ENCODE measurements at regions not wholly inside any gene's neighbourhood (a gene's known extent, or its start where the extent isn't known, plus 50 kb on each side); places are given as distances from the start of the nearest gene placed in this dataset.

DNA sequence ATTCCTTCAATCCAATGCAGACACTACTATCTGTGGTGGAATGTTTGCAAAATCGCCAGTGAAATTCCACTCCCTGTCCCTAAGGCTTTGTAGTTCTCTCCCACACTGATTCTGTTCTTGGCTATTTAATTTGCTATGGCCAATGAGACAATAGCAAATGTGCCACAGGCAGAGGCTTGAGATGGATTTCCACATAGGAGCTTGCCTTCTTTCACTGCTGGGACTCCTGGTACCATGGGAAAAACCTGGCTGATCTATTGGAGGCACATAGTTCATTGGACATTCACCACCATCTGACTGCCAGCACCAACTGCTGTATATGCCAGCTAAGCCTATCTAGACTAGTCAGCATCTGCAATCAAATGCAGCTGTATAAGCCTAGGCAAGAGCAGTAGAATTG lies 103.8 kb downstream of the NR1D2 start:
- no peak for TF ChIP-seq CTCF (IDR thresholded peaks at IDR 0.05 in 2 of 3, conservative IDR thresholded peaks at IDR 0.05 in 1 of 3; ENCODE audit: borderline replicate concordance in 1 of 3, insufficient read depth in 1 of 3, low read depth in 2 of 3, low read length in 2 of 3)
- TF ChIP-seq ZNF274 (IDR thresholded peaks at IDR 0.05; ENCODE audit: low read depth, low read length) = no peak
- TF ChIP-seq EZH2 (IDR thresholded peaks at IDR 0.05) = no peak
- TF ChIP-seq POLR2A (IDR thresholded peaks at IDR 0.05; ENCODE audit: borderline replicate concordance, extremely low read depth, insufficient read depth, insufficient read length) = no peak
- no peak for TF ChIP-seq CEBPB (IDR thresholded peaks at IDR 0.05; ENCODE audit: low read depth)
- TF ChIP-seq POLR2AphosphoS5 (IDR thresholded peaks at IDR 0.05; ENCODE audit: low read depth, low read length) = no peak
- TF ChIP-seq MAX (IDR thresholded peaks at IDR 0.05) = no peak
- TF ChIP-seq YY1 (IDR thresholded peaks at IDR 0.05; ENCODE audit: extremely low read depth, insufficient replicate concordance, low read depth, low read length) = no peak
- TF ChIP-seq ELF1 (IDR thresholded peaks at IDR 0.05; ENCODE audit: borderline replicate concordance, low read depth) = no peak
- no peak for TF ChIP-seq EGR1 (IDR thresholded peaks at IDR 0.05; ENCODE audit: low read depth)
- TF ChIP-seq RAD21 (IDR thresholded peaks at IDR 0.05; ENCODE audit: low read depth) = no peak
- TF ChIP-seq, protein P1, sequence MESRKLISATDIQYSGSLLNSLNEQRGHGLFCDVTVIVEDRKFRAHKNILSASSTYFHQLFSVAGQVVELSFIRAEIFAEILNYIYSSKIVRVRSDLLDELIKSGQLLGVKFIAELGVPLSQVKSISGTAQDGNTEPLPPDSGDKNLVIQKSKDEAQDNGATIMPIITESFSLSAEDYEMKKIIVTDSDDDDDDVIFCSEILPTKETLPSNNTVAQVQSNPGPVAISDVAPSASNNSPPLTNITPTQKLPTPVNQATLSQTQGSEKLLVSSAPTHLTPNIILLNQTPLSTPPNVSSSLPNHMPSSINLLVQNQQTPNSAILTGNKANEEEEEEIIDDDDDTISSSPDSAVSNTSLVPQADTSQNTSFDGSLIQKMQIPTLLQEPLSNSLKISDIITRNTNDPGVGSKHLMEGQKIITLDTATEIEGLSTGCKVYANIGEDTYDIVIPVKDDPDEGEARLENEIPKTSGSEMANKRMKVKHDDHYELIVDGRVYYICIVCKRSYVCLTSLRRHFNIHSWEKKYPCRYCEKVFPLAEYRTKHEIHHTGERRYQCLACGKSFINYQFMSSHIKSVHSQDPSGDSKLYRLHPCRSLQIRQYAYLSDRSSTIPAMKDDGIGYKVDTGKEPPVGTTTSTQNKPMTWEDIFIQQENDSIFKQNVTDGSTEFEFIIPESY (IDR thresholded peaks at IDR 0.05; ENCODE audit: extremely low read depth, insufficient replicate concordance, low read length) = no peak
- TF ChIP-seq EZH2phosphoT487 (IDR thresholded peaks at IDR 0.05; ENCODE audit: borderline replicate concordance) = no peak
